Neural progenitor cell (in vitro differentiated cells): ENCODE measurements at regions not wholly inside any gene's neighbourhood (a gene's known extent, or its start where the extent isn't known, plus 50 kb on each side); places are given as distances from the start of the nearest gene placed in this dataset.

ENCODE experiments used
- EZH2 ChIP-seq: fragments of 200-600 bp; sonication (generic); IDR thresholded peaks from 2 replicates; pipeline ENCODE4 v1.6.1; 2017; ENCODE audit warnings: antibody characterized with exemption, mild to moderate bottlenecking, moderate library complexity
- EZH2phosphoT487 ChIP-seq: fragments of 200-600 bp; sonication (generic); IDR thresholded peaks from 2 replicates; pipeline ENCODE4 v1.6.1; 2017; ENCODE audit warnings: antibody characterized with exemption
- TF ChIP-seq, protein P1 (sequence below): fragments of 200-600 bp; sonication (generic); IDR thresholded peaks from 2 replicates; pipeline ENCODE4 v1.5.1; 2017; ENCODE audit warnings: antibody characterized with exemption, mild to moderate bottlenecking

DNA sequence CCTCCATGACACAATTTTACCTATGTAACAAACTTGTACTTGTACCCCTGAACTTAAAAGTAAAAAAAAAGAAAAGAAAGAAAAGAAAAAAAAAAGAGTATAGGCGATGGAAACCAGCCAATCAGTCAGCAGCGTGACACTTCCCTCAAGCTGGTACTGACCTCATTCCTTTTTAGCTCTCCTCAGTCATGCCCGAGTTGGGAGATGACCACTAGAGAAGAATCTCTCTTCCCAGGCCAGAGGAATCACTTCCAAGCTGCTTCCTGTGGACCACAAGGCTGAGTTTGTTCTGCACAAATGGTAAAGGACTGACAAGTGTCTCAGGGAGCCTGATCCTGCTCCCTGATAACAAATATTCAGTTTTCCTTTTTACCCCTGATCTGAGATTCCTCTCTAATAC is 313.5 kb upstream of the ESRRG start:
- TF ChIP-seq, protein P1, sequence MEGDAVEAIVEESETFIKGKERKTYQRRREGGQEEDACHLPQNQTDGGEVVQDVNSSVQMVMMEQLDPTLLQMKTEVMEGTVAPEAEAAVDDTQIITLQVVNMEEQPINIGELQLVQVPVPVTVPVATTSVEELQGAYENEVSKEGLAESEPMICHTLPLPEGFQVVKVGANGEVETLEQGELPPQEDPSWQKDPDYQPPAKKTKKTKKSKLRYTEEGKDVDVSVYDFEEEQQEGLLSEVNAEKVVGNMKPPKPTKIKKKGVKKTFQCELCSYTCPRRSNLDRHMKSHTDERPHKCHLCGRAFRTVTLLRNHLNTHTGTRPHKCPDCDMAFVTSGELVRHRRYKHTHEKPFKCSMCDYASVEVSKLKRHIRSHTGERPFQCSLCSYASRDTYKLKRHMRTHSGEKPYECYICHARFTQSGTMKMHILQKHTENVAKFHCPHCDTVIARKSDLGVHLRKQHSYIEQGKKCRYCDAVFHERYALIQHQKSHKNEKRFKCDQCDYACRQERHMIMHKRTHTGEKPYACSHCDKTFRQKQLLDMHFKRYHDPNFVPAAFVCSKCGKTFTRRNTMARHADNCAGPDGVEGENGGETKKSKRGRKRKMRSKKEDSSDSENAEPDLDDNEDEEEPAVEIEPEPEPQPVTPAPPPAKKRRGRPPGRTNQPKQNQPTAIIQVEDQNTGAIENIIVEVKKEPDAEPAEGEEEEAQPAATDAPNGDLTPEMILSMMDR = no peak
- no peak for TF ChIP-seq EZH2phosphoT487
- TF ChIP-seq EZH2 = no peak
